SH-SY5Y (cell line): ENCODE measurements at regions not wholly inside any gene's neighbourhood (a gene's known extent, or its start where the extent isn't known, plus 50 kb on each side); places are given as distances from the start of the nearest gene placed in this dataset.

Source experiments
- GATA2 ChIP-seq: IDR thresholded peaks from 2 replicates; pipeline ENCODE4 v1.6.1; 2011; ENCODE audit warnings: mild to moderate bottlenecking, low read depth, low read length
- GATA3 ChIP-seq: IDR thresholded peaks from 2 replicates; pipeline ENCODE4 v1.6.1; 2011; ENCODE audit warnings: low read depth, mild to moderate bottlenecking, low read length, moderate library complexity

GRCh38 chr3:177528306-177529070 lies 331.2 kb upstream of the TBL1XR1 start:
- TF ChIP-seq GATA3: no peak
- TF ChIP-seq GATA2: no peak
